HG03571 (cell line): ENCODE measurements at regions not wholly inside any gene's neighbourhood (a gene's known extent, or its start where the extent isn't known, plus 50 kb on each side); places are given as distances from the start of the nearest gene placed in this dataset.
A peak's percentile ranks its signal among the peaks of the same experiment; 100 is the strongest.

Experiments
- ATAC-seq: cut with Tn5 transposase; IDR thresholded peaks from one replicate; pipeline ENCODE4 v1.9.1; 2021; ENCODE audit not compliant: unreplicated experiment

GRCh38 chr1:98049370-98050135 is 128.7 kb upstream of the DPYD start:
- ATAC-seq: no peak

DNA sequence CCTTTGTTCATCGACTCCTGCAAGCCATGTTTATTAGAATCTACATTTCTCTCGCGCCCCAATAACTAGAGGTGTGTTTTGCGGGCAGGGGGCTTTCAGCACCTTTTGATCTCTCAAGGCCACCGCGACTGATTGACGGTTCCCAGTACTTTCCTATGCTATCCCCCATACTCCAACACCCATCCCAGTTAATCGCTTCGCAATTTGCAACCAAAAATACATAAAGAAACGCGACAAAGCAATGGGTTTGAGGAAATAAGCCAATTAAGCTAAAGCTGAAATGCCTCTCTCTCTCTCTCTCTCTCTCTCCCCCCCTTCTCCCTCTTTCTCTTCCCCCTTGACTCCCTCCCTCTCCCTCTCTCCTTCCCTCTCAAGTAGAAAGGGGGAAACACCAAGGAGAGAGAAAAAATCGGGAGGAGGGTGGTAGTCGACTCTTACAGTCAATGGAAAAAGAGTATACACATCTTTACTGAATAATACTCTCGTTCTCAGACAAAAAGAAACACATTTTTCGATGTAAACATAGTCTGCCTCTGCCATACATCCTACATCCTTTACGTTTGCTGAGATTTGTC is 128.0 kb upstream of the DPYD start:
- ATAC-seq: no peak

GRCh38 chr1:98048244-98048643 is 127.4 kb upstream of the DPYD start:
- peak; percentile 45 for ATAC-seq

- ATAC-seq: no peak
Observed at GRCh38 chr1:98047171-98047570, 126.3 kb upstream of the DPYD start.

GRCh38 chr1:98045767-98046641 is 125.2 kb upstream of the DPYD start:
- no peak for ATAC-seq

- no peak for ATAC-seq
Observed at GRCh38 chr1:98045211-98045766, 124.5 kb upstream of the DPYD start.

- no peak for ATAC-seq
Observed at GRCh38 chr1:98044766-98045165, 123.9 kb upstream of the DPYD start.

DNA sequence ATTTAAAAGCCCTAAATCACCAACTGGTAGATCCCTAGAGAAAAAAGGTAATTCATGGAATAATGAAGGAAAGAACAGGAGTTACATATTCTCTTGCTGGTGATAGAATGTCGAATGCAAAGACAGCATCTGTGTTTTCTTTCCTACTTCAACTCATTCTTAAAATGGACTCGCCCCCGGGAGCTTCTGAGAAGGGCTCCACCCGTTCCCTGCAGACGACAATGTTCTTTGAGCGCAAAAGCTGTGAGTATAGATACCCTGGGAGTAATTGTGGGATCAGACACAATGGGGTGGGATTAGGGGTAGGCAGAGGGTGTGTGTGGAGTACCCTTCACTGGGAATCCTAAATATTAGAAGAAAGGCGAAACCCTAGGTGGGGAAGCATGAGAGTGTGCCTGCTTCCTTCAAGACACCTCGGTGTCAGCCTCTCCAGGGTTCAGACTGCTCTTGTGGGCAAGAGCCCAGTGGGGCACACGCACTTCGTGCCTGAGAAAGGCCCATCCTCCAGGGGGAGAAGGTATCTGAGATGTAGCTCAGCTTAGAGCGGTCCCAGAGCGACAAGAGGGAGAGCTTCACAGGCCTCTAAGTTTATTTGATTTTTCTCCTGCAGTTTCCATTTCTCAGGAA is 123.3 kb upstream of the DPYD start:
- no peak for ATAC-seq

GRCh38 chr1:98035602-98036002 is 114.8 kb upstream of the DPYD start:
- ATAC-seq: no peak

GRCh38 chr1:98034505-98034904 is 113.7 kb upstream of the DPYD start:
- ATAC-seq: no peak

DNA sequence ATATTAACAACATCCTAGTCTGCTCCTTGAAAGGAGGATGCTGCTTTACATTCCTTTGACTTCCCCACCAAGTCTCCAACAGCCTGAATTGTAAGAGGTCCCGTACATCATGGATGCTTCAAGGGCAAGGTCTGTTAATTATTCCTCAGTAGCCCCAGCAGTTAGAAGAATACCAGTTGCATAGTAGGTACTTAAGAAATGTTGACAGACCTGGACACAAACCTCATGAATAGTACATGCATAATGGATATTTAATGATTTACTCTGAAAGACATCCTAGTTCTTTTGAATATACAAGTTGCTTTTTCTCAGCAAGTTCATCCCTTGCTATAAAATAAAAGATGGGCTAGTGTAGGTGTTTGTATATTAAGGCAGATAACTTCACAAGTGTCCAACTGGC is 112.1 kb upstream of the DPYD start:
- no peak for ATAC-seq

- ATAC-seq: no peak
Observed at GRCh38 chr1:98030976-98031375, 110.1 kb upstream of the DPYD start.

DNA sequence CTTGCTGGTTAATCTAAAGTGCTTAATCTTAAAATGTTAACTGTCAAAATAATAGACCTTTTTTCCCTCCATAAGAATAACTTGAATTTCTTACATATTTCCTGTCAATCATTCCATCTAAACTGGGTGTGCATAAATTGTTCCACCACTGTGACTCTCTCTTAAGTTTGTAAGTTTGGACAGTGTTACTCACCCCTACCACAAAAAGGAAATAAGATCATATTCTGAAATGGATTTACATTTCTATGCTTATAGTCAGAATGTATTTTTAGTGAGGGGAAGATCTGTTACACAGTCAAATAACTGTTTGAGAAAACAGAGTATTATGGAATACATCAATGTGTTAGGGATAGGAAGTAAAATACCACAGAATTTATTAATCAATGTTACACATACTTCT is 109.6 kb upstream of the DPYD start:
- no peak for ATAC-seq

DNA sequence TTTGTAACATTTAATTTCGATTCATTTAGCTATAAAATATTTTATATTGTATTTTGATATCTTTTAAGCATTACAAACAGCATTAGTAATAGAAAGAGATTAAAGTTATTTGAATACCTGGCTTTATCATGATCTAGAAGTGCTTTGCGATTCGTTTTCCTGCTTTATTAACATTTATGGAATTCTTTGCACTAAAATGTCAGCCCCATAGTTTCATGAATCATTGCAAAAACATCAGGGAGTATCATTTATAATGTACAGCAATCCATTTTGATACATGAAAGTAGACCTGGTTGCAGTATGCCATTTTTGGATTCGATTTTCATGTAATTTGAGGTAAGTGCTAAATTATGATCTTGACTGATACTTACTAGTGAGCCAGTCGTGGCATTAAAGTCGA is 108.0 kb upstream of the DPYD start:
- no peak for ATAC-seq

DNA sequence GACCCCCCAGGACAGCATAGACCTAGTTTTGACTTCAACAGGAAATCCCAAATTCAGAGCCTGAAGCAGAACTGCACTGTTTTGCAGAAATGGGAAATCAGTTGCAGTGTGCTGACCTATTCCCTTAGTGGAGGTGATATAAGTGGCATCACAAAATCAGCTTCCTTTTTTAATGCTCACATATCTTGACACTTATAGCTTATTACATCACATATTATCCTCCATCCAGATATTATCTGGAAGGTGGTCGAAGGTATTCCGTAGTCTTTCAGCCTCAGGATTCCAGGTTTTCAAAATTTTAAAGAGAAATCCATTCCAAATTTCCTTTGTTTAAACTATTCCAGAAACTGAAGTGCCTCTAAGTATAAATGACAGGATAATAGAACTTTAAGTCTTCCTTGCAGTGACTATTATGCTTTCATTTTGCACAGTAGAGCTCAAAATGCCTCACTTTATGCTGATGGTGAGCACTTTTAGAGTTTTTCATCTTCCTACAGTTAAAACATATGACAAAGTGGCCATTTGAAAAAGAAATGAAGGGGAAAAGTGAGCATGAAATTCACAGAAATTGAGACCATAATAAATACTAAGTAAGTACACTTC is 106.4 kb upstream of the DPYD start:
- ATAC-seq: no peak

DNA sequence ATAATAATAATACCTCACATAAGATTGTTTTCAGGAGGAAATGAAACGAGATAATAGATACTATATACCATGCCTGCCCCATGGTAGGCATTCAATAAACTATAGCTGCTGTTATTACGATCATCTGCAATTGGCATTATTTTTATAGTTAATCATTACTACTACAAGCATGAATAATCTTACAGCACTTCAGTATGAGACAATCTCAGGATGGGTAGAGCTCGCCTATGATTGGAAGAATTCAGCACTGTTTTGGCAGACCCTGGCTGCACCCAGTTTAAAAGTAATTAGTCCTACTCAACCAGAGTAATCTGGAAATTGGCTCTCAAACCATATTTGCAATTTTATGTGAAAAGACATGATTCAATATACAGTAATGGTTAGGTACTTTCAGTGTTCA is 105.0 kb upstream of the DPYD start:
- no peak for ATAC-seq

DNA sequence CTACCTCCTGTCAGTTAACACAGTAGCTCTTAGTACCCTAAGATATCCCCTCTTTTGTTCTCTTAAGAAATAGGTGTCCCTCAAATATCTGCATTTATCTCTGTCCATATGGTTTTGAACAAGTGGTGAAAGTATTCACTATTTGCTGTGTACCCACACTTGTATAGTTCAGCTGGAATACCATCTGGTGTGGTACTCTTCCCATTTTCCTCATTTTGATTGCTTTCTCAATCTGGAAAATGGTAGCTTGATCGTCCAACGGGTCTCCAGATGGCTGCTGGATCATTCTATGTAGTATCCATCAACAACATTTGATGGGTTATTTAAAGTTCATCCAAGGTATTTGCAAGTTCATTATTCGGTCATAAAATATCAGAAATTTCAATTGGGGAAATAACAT is 100.3 kb upstream of the DPYD start:
- no peak for ATAC-seq

DNA sequence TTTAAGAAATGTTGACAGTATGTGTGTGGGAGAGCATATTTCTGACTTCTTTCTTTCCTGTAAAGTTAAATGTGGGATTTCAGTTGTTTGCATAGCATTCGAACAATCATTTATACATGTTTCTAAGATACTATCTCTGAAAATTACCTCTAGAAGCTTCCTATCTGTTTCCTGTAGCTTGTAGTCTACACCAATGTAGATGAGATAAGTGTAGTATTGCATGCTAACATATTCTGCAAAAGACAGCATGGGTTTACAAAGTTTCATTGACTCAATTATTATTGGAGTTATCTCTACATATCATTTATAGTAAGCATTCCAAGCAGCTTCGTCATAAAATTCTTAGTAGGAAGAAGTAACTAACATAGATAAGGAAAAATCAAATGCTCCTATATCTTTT is 98.9 kb upstream of the DPYD start:
- ATAC-seq: no peak

DNA sequence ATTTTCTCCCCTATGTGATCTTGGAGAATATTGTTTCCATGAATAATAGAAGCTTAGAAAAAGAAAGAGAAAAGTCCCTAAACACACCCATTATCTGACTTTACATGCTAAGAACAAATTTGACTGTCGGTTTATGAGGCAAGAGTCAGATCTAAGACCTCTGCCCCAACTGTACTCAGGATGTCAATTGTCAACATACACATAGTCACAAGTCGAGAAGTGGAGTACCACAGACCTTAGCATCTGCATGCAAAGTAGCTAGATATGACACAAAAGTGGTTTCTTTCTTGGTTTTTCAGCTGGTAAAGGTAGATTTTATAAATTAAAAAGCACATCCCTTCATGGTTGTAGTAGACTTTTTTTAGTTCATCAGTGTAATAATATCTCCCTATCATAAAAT is 97.2 kb upstream of the DPYD start:
- ATAC-seq: no peak

- no peak for ATAC-seq
Observed at GRCh38 chr1:98017184-98017583, 96.3 kb upstream of the DPYD start.

DNA sequence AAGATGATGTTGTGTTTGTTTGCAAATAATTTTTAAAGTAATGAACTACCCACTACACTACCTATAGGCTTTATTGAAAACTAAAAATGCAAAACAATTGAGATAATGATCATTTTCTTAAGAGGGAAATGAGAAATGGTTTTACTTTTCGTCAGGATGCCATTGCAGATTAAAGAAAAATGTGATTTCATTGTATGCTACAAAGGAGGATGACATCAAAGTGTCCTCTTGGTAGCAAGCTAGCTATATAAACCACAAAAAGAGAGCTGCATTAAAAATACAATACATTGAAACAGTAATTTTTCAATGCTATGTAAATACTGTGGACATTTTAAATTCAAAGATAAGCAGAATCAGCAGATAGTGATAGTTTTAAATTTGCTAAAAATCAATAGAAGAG is 87.5 kb upstream of the DPYD start:
- no peak for ATAC-seq
